H1 (cell line): ENCODE measurements at regions not wholly inside any gene's neighbourhood (a gene's known extent, or its start where the extent isn't known, plus 50 kb on each side); places are given as distances from the start of the nearest gene placed in this dataset.

Source experiments
- CTCF ChIA-PET: fragments of 300-600 bp; sonication (Branson Sonifier 250); formaldehyde crosslinking; loops from one replicate; lab custom pipeline; 2021; ENCODE audit not compliant: partially characterized antibody; lab: Charles Lee
- POLR2A ChIA-PET: fragments of 300-600 bp; sonication (Branson Sonifier 250); formaldehyde crosslinking; loops from one replicate; lab custom pipeline; 2021; ENCODE audit warnings: inconsistent platforms; ENCODE audit not compliant: partially characterized antibody; lab: Charles Lee
- DNase-seq, 2 experiments: peaks; one replicate each; pipeline versions ENCODE4 v3.0.0 to v3.0.0-alpha.2; 2010 to 2022; ENCODE audit warnings: low spot score in 2 of 2, low read depth in 1 of 2, mixed read lengths in 1 of 2
- FAIRE-seq: peaks from 2 replicates; lab custom pipeline; 2011; peaks lifted over from hg19 to GRCh38; lab: Jason Lieb, UNC
- H2AFZ ChIP-seq: 2 replicates; pipeline ENCODE4 v1.8.1; 2012; ENCODE audit warnings: low read length, inconsistent platforms
- H2AK5ac ChIP-seq: 2 replicates; pipeline ENCODE4 v1.6.1; 2013; ENCODE audit warnings: low read depth, low read length
- H2BK120ac ChIP-seq: replicated peaks from 2 replicates; pipeline ENCODE3; 2013; ENCODE audit warnings: low read depth, low read length, inconsistent platforms
- H2BK12ac ChIP-seq: 2 replicates; pipeline ENCODE4 v1.6.1; 2013; ENCODE audit warnings: low read depth, low read length
- H2BK15ac ChIP-seq: 2 replicates; pipeline ENCODE4 v1.6.1; 2013; ENCODE audit warnings: low read length
- H2BK20ac ChIP-seq: 2 replicates; pipeline ENCODE4 v1.6.1; 2013; ENCODE audit warnings: low read length
- H2BK5ac ChIP-seq: 2 replicates; pipeline ENCODE4 v1.6.1; 2013; ENCODE audit warnings: low read depth, low read length
- H3K14ac ChIP-seq: 2 replicates; pipeline ENCODE4 v1.6.1; 2013; ENCODE audit warnings: inconsistent platforms; ENCODE audit not compliant: insufficient read length
- H3K18ac ChIP-seq: 2 replicates; pipeline ENCODE4 v1.6.1; 2013; ENCODE audit warnings: low read length; ENCODE audit errors: extremely low read depth
- H3K23ac ChIP-seq: 2 replicates; pipeline ENCODE4 v1.6.1; 2013; ENCODE audit warnings: inconsistent platforms; ENCODE audit not compliant: insufficient read length
- H3K23me2 ChIP-seq: 2 replicates; pipeline ENCODE4 v1.6.1; 2013; ENCODE audit warnings: low read depth, low read length
- H3K27ac ChIP-seq: 2 replicates; pipeline ENCODE4 v1.6.1; 2011; ENCODE audit warnings: low read depth, low read length, inconsistent platforms
- H3K27me3 ChIP-seq, 4 experiments: replicated peaks in 1 of 4; 1 replicate in 1 of 4; 2 replicates in 3 of 4; pipeline versions ENCODE4 v1.6.1 to v1.8.1; 2011 to 2013; ENCODE audit warnings: low read length in 3 of 4, mild to moderate bottlenecking in 3 of 4, inconsistent platforms in 2 of 4, mixed read lengths in 2 of 4, moderate library complexity in 1 of 4; ENCODE audit not compliant: control insufficient read depth in 3 of 4, insufficient read depth in 3 of 4; ENCODE audit errors: extremely low read depth in 1 of 4
- H3K36me3 ChIP-seq, 4 experiments: 2 replicates each; pipeline versions ENCODE4 v1.6.1 to v1.8.1; 2011 to 2013; ENCODE audit warnings: mild to moderate bottlenecking in 4 of 4, low read length in 3 of 4, moderate library complexity in 2 of 4, control low read depth in 1 of 4, inconsistent platforms in 1 of 4; ENCODE audit not compliant: insufficient read depth in 4 of 4, control insufficient read depth in 2 of 4
- H3K4ac ChIP-seq: replicated peaks from 2 replicates; pipeline ENCODE3; 2013; ENCODE audit warnings: low read length, low read depth, mixed read lengths, inconsistent platforms; ENCODE audit not compliant: insufficient read length
- H3K4me1 ChIP-seq, 4 experiments: replicated peaks in 1 of 4; 1 replicate in 1 of 4; 2 replicates in 3 of 4; pipeline versions ENCODE4 v1.6.1 to v1.8.1; 2011 to 2013; ENCODE audit warnings: low read length in 3 of 4, inconsistent platforms in 2 of 4, mixed read lengths in 1 of 4; ENCODE audit not compliant: insufficient read depth in 4 of 4, control insufficient read depth in 3 of 4
- H3K4me2 ChIP-seq, 2 experiments: 2 replicates each; pipeline versions ENCODE4 v1.6.1 to v1.8.1; 2011 to 2013; ENCODE audit warnings: low read depth in 2 of 2, low read length in 2 of 2, control low read depth in 1 of 2, inconsistent platforms in 1 of 2, mild to moderate bottlenecking in 1 of 2; ENCODE audit not compliant: insufficient read depth in 1 of 2
- H3K4me3 ChIP-seq, 4 experiments: fragments of 200-600, 300-600 bp in 1 of 4; sonication (generic), shearing (Covaris generic), sonication (Bioruptor Twin) in 1 of 4; 2 replicates each; pipeline versions ENCODE4 v1.5.1 to v1.8.1; 2011 to 2016; ENCODE audit warnings: low read length in 4 of 4, low read depth in 3 of 4, control low read depth in 2 of 4, inconsistent platforms in 2 of 4, mild to moderate bottlenecking in 2 of 4, mixed read lengths in 1 of 4, moderate library complexity in 1 of 4; ENCODE audit not compliant: insufficient read depth in 2 of 4; ENCODE audit errors: extremely low read depth in 1 of 4
- H3K56ac ChIP-seq: replicated peaks from 2 replicates; pipeline ENCODE3; 2013; ENCODE audit warnings: low read depth, mild to moderate bottlenecking, mixed read lengths, low read length, inconsistent platforms; ENCODE audit not compliant: insufficient read length
- H3K79me1 ChIP-seq: 2 replicates; pipeline ENCODE4 v1.6.1; 2013; ENCODE audit warnings: low read depth, low read length, control low read depth
- H3K79me2 ChIP-seq, 2 experiments: 2 replicates each; pipeline versions ENCODE4 v1.6.1 to v1.8.1; 2012 to 2013; ENCODE audit warnings: low read length in 2 of 2, mild to moderate bottlenecking in 2 of 2, inconsistent platforms in 1 of 2; ENCODE audit not compliant: insufficient read depth in 2 of 2, control insufficient read depth in 1 of 2
- H3K9ac ChIP-seq, 4 experiments: replicated peaks in 1 of 4; 1 replicate in 1 of 4; 2 replicates in 3 of 4; pipeline versions ENCODE4 v1.6.1 to v1.8.1; 2011 to 2013; ENCODE audit warnings: low read depth in 3 of 4, low read length in 3 of 4, control low read depth in 2 of 4, mild to moderate bottlenecking in 2 of 4, moderate library complexity in 2 of 4, inconsistent platforms in 1 of 4; ENCODE audit errors: extremely low read depth in 1 of 4
- H3K9me3 ChIP-seq, 2 experiments: 2 replicates each; pipeline versions ENCODE4 v1.6.1 to v1.8.1; 2012 to 2013; ENCODE audit warnings: mild to moderate bottlenecking in 2 of 2, moderate library complexity in 2 of 2, control low read depth in 1 of 2, inconsistent platforms in 1 of 2, low read depth in 1 of 2, low read length in 1 of 2, mixed read lengths in 1 of 2; ENCODE audit not compliant: insufficient read depth in 2 of 2
- H4K20me1 ChIP-seq, 2 experiments: replicated peaks in 1 of 2; 2 replicates each; pipeline versions ENCODE3 to v1.8.1; 2011 to 2013; ENCODE audit warnings: inconsistent platforms in 2 of 2, low read length in 2 of 2, mild to moderate bottlenecking in 1 of 2; ENCODE audit not compliant: insufficient read depth in 2 of 2, control insufficient read depth in 1 of 2
- H4K5ac ChIP-seq: 2 replicates; pipeline ENCODE4 v1.6.1; 2013; ENCODE audit warnings: low read length, low read depth, mixed read lengths, inconsistent platforms; ENCODE audit not compliant: insufficient read length
- H4K8ac ChIP-seq: 2 replicates; pipeline ENCODE4 v1.8.0; 2013; ENCODE audit warnings: mild to moderate bottlenecking, moderate library complexity, low read length, inconsistent platforms; ENCODE audit not compliant: insufficient read depth; ENCODE audit errors: extremely low read depth
- H4K91ac ChIP-seq: replicated peaks from 2 replicates; pipeline ENCODE3; 2013; ENCODE audit warnings: low read length, mixed read lengths, inconsistent platforms; ENCODE audit not compliant: insufficient read length
- FOSL1 ChIP-seq: IDR thresholded peaks from 2 replicates; pipeline ENCODE4 v1.6.1; 2011; ENCODE audit warnings: mild to moderate bottlenecking, low read depth, low read length, moderate library complexity; ENCODE audit not compliant: insufficient read depth
- WGBS, 2 experiments: shearing (Covaris generic) in 1 of 2; methylation state at CpG; one replicate each; pipeline versions ENCODE4 v1.1.6 to v1.1.7; 2013 to 2015; ENCODE audit warnings: low lambda C conversion rate in 2 of 2, mixed read lengths in 2 of 2, inconsistent platforms in 1 of 2, low coverage in 1 of 2, missing lambda C conversion rate in 1 of 2; ENCODE audit not compliant: insufficient replicate concordance in 2 of 2, insufficient coverage in 1 of 2, insufficient read length in 1 of 2; ENCODE audit errors: extremely low coverage in 1 of 2, missing lambda C conversion rate in 1 of 2; 5-methylcytosine and 5-hydroxymethylcytosine counted together

GRCh38 chr2:67240507-67240906 lies 156.6 kb upstream of the ETAA1 start:
- H3K23me2 ChIP-seq, result no peaks in the 10 kb centered on the region
- H2AFZ ChIP-seq, result no peak overlapping the region
- H3K4me1 ChIP-seq, result no peaks in the 10 kb centered on the region
- CTCF ChIA-PET, result no interaction called here
- H3K27ac ChIP-seq, result no peak overlapping the region
- POLR2A ChIA-PET, result no interaction called here
- no peak overlapping the region for H2BK5ac ChIP-seq
- no peak overlapping the region for H3K4me2 ChIP-seq
- H3K14ac ChIP-seq, result no peak overlapping the region
- H2BK12ac ChIP-seq, result no peak overlapping the region
- no peak for TF ChIP-seq FOSL1
- no peak overlapping the region for H3K4ac ChIP-seq
- H2BK15ac ChIP-seq, result no peak overlapping the region
- DNase-seq (no peak), FAIRE-seq (no peak)
- H2AK5ac ChIP-seq, result no peak overlapping the region
- H4K20me1 ChIP-seq, result no peaks in the 10 kb centered on the region
- no peaks in the 10 kb centered on the region for H3K79me2 ChIP-seq
- H2BK120ac ChIP-seq, result no peak overlapping the region
- no peak overlapping the region for H4K91ac ChIP-seq
- H3K9ac ChIP-seq, result no peak overlapping the region
- no peak overlapping the region for H3K56ac ChIP-seq
- H3K27me3 ChIP-seq, result no peaks in the 10 kb centered on the region; a peak in 1 of 7 replicates
- no peaks in the 10 kb centered on the region for H3K36me3 ChIP-seq
- no peak overlapping the region for H2BK20ac ChIP-seq
- H3K4me3 ChIP-seq, result no peak overlapping the region
- no peaks in the 10 kb centered on the region for H3K9me3 ChIP-seq
- H3K18ac ChIP-seq, result no peak overlapping the region
- no peak overlapping the region for H4K8ac ChIP-seq
- 93% methylated on average over 2 of the region's 2 CpGs; no CpG with 5 or more reads in 1 of the 2 experiments for WGBS, 2 experiments
- no peak overlapping the region for H3K23ac ChIP-seq
- no peak overlapping the region for H4K5ac ChIP-seq
- no peaks in the 10 kb centered on the region for H3K79me1 ChIP-seq
